SK-N-SH treated with all-trans-retinoic acid at 6 μM for 48 hours (cell line): ENCODE measurements at regions not wholly inside any gene's neighbourhood (a gene's known extent, or its start where the extent isn't known, plus 50 kb on each side); places are given as distances from the start of the nearest gene placed in this dataset.

Experiments
- ATAC-seq: fragments of 200-7000 bp; cut with Tn5 transposase; 3 replicates; pipeline ENCODE4 v1.9.1; 2020; ENCODE audit warnings: mild to moderate bottlenecking, moderate library complexity
- ARNTL ChIP-seq: fragments of 450-650 bp; formaldehyde crosslinking; IDR thresholded peaks from 2 replicates; pipeline ENCODE4 v1.5.0; 2020; ENCODE audit warnings: low read depth, mild to moderate bottlenecking, moderate library complexity, borderline replicate concordance
- BACH2 ChIP-seq: fragments of 250-450 bp; sonication (Bioruptor Pico); IDR thresholded peaks from 2 replicates; pipeline ENCODE4 v1.9.0; 2021; ENCODE audit warnings: mild to moderate bottlenecking, borderline replicate concordance
- CSDC2 ChIP-seq: fragments of 250-450 bp; sonication (Bioruptor Pico); IDR thresholded peaks from 2 replicates; pipeline ENCODE4 v1.5.0; 2020; ENCODE audit warnings: mild to moderate bottlenecking, moderate library complexity
- GLIS3 ChIP-seq: fragments of 250-450 bp; sonication (Bioruptor Pico); IDR thresholded peaks from 2 replicates; pipeline ENCODE4 v1.5.0; 2020; ENCODE audit warnings: mild to moderate bottlenecking, moderate library complexity
- ISL1 ChIP-seq: fragments of 250-450 bp; sonication (Bioruptor Pico); IDR thresholded peaks from 2 replicates; pipeline ENCODE4 v2.1.2; 2022; ENCODE audit warnings: mild to moderate bottlenecking, moderate library complexity
- OSR1 ChIP-seq: fragments of 250-450 bp; sonication (Bioruptor Pico); IDR thresholded peaks from 2 replicates; pipeline ENCODE4 v1.8.0; 2022; ENCODE audit warnings: moderate library complexity, mild to moderate bottlenecking, inconsistent platforms
- POU6F1 ChIP-seq: fragments of 250-450 bp; sonication (Bioruptor Pico); IDR thresholded peaks from 2 replicates; pipeline ENCODE4 v1.8.0; 2021; ENCODE audit warnings: low read depth, mild to moderate bottlenecking, moderate library complexity, borderline replicate concordance
- PPARA ChIP-seq: fragments of 250-450 bp; sonication (Bioruptor Pico); IDR thresholded peaks from 2 replicates; pipeline ENCODE4 v1.5.0; 2020; ENCODE audit warnings: mild to moderate bottlenecking, borderline replicate concordance
- RARB ChIP-seq: fragments of 250-450 bp; sonication (Bioruptor Pico); IDR thresholded peaks from 2 replicates; pipeline ENCODE4 v1.8.0; 2021; ENCODE audit warnings: mild to moderate bottlenecking, moderate library complexity
- SNAI2 ChIP-seq: fragments of 250-450 bp; sonication (Bioruptor Pico); IDR thresholded peaks from 2 replicates; pipeline ENCODE4 v1.5.0; 2020; ENCODE audit warnings: mild to moderate bottlenecking, moderate library complexity
- TCF4 ChIP-seq: fragments of 250-450 bp; sonication (Bioruptor Pico); IDR thresholded peaks from 2 replicates; pipeline ENCODE4 v1.8.0; 2021; ENCODE audit warnings: mild to moderate bottlenecking, moderate library complexity, borderline replicate concordance
- TOX ChIP-seq: fragments of 250-450 bp; sonication (Bioruptor Pico); IDR thresholded peaks from 2 replicates; pipeline ENCODE4 v1.8.0; 2021; ENCODE audit warnings: mild to moderate bottlenecking, moderate library complexity, borderline replicate concordance
- TSHZ2 ChIP-seq: fragments of 250-450 bp; sonication (Bioruptor Pico); IDR thresholded peaks from 2 replicates; pipeline ENCODE4 v1.5.0; 2020; ENCODE audit warnings: mild to moderate bottlenecking, moderate library complexity
- ZC3H10 ChIP-seq: fragments of 250-450 bp; sonication (Bioruptor Pico); IDR thresholded peaks from 2 replicates; pipeline ENCODE4 v1.5.1; 2021; ENCODE audit warnings: mild to moderate bottlenecking, moderate library complexity
- ZFP3 ChIP-seq: fragments of 250-450 bp; sonication (Bioruptor Pico); IDR thresholded peaks from 2 replicates; pipeline ENCODE4 v1.5.0; 2020; ENCODE audit warnings: mild to moderate bottlenecking, moderate library complexity
- ZFP30 ChIP-seq: fragments of 450-650 bp; formaldehyde crosslinking; IDR thresholded peaks from 2 replicates; pipeline ENCODE4 v1.5.0; 2022; ENCODE audit warnings: mild to moderate bottlenecking, moderate library complexity
- ZNF565 ChIP-seq: fragments of 450-650 bp; formaldehyde crosslinking; conservative IDR thresholded peaks from 2 replicates; pipeline ENCODE4 v1.5.0; 2020; ENCODE audit warnings: low read depth, mild to moderate bottlenecking, moderate library complexity
- ZNF70 ChIP-seq: fragments of 450-650 bp; formaldehyde crosslinking; IDR thresholded peaks from 2 replicates; pipeline ENCODE4 v1.5.0; 2020; ENCODE audit warnings: mild to moderate bottlenecking, moderate library complexity
- ZNF8 ChIP-seq: fragments of 450-650 bp; formaldehyde crosslinking; IDR thresholded peaks from 2 replicates; pipeline ENCODE4 v1.5.0; 2020; ENCODE audit warnings: mild to moderate bottlenecking, moderate library complexity
- TF ChIP-seq, protein P1 (sequence below): fragments of 250-450 bp; sonication (Bioruptor Pico); IDR thresholded peaks from 2 replicates; pipeline ENCODE4 v1.5.1; 2021; ENCODE audit warnings: mild to moderate bottlenecking, moderate library complexity
- TF ChIP-seq, protein P2 (sequence below): fragments of 250-450 bp; sonication (Bioruptor Pico); IDR thresholded peaks from 2 replicates; pipeline ENCODE4 v1.5.1; 2020; ENCODE audit warnings: low read depth, mild to moderate bottlenecking, moderate library complexity
- TF ChIP-seq, protein P3 (sequence below): fragments of 250-450 bp; sonication (Bioruptor Pico); IDR thresholded peaks from 2 replicates; pipeline ENCODE4 v1.8.0; 2020; ENCODE audit warnings: mild to moderate bottlenecking, moderate library complexity, borderline replicate concordance

- no peak; the same call in 2 of the 3 replicates for ATAC-seq
- TF ChIP-seq GLIS3 (CRISPR knock-in tag) (no peak), RARB (CRISPR knock-in tag) (no peak), TCF4 (CRISPR knock-in tag) (no peak), TOX (CRISPR knock-in tag) (no peak), PPARA (no peak), BACH2 (no peak), POU6F1 (CRISPR knock-in tag) (no peak), ZC3H10 (CRISPR knock-in tag) (no peak), ZNF70 (CRISPR knock-in tag) (no peak), SNAI2 (CRISPR knock-in tag) (no peak), ZNF565 (CRISPR knock-in tag) (no peak), CSDC2 (CRISPR knock-in tag) (no peak), ZNF8 (CRISPR knock-in tag) (no peak), ISL1 (CRISPR knock-in tag) (no peak), OSR1 (CRISPR knock-in tag) (no peak), ARNTL (CRISPR knock-in tag) (no peak)
- TF ChIP-seq, protein P1, sequence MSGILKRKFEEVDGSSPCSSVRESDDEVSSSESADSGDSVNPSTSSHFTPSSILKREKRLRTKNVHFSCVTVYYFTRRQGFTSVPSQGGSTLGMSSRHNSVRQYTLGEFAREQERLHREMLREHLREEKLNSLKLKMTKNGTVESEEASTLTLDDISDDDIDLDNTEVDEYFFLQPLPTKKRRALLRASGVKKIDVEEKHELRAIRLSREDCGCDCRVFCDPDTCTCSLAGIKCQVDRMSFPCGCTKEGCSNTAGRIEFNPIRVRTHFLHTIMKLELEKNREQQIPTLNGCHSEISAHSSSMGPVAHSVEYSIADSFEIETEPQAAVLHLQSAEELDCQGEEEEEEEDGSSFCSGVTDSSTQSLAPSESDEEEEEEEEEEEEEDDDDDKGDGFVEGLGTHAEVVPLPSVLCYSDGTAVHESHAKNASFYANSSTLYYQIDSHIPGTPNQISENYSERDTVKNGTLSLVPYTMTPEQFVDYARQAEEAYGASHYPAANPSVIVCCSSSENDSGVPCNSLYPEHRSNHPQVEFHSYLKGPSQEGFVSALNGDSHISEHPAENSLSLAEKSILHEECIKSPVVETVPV (CRISPR knock-in tag): no peak
- TF ChIP-seq, protein P2, sequence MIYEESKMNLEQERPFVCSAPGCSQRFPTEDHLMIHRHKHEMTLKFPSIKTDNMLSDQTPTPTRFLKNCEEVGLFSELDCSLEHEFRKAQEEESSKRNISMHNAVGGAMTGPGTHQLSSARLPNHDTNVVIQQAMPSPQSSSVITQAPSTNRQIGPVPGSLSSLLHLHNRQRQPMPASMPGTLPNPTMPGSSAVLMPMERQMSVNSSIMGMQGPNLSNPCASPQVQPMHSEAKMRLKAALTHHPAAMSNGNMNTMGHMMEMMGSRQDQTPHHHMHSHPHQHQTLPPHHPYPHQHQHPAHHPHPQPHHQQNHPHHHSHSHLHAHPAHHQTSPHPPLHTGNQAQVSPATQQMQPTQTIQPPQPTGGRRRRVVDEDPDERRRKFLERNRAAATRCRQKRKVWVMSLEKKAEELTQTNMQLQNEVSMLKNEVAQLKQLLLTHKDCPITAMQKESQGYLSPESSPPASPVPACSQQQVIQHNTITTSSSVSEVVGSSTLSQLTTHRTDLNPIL (CRISPR knock-in tag): no peak
- TF ChIP-seq, protein P3, sequence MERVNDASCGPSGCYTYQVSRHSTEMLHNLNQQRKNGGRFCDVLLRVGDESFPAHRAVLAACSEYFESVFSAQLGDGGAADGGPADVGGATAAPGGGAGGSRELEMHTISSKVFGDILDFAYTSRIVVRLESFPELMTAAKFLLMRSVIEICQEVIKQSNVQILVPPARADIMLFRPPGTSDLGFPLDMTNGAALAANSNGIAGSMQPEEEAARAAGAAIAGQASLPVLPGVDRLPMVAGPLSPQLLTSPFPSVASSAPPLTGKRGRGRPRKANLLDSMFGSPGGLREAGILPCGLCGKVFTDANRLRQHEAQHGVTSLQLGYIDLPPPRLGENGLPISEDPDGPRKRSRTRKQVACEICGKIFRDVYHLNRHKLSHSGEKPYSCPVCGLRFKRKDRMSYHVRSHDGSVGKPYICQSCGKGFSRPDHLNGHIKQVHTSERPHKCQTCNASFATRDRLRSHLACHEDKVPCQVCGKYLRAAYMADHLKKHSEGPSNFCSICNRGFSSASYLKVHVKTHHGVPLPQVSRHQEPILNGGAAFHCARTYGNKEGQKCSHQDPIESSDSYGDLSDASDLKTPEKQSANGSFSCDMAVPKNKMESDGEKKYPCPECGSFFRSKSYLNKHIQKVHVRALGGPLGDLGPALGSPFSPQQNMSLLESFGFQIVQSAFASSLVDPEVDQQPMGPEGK (CRISPR knock-in tag): no peak
Observed at GRCh38 chr2:234202601-234203000, 152.1 kb downstream of the SPP2 start.

GRCh38 chr2:234199996-234200395 is 149.5 kb downstream of the SPP2 start:
- no peak for ATAC-seq
- no peak for TF ChIP-seq ZFP3 (CRISPR knock-in tag)
- TF ChIP-seq ZFP30 (CRISPR knock-in tag): no peak
- no peak for TF ChIP-seq SNAI2 (CRISPR knock-in tag)
- no peak for TF ChIP-seq ZNF70 (CRISPR knock-in tag)
- no peak for TF ChIP-seq ZNF8 (CRISPR knock-in tag)
- no peak for TF ChIP-seq ARNTL (CRISPR knock-in tag)
- no peak for TF ChIP-seq GLIS3 (CRISPR knock-in tag)
- TF ChIP-seq RARB (CRISPR knock-in tag): no peak
- no peak for TF ChIP-seq OSR1 (CRISPR knock-in tag)
- TF ChIP-seq, protein P3 (CRISPR knock-in tag): no peak
- no peak for TF ChIP-seq BACH2
- no peak for TF ChIP-seq CSDC2 (CRISPR knock-in tag)
- no peak for TF ChIP-seq ZC3H10 (CRISPR knock-in tag)
- TF ChIP-seq TSHZ2 (CRISPR knock-in tag): no peak
- no peak for TF ChIP-seq ISL1 (CRISPR knock-in tag)
- TF ChIP-seq, protein P1 (CRISPR knock-in tag): no peak
- no peak for TF ChIP-seq TOX (CRISPR knock-in tag)
- TF ChIP-seq ZNF565 (CRISPR knock-in tag): no peak
- TF ChIP-seq POU6F1 (CRISPR knock-in tag): no peak
